Naive thymus-derived CD4-positive, alpha-beta T cell (primary cell): ENCODE measurements at regions not wholly inside any gene's neighbourhood (a gene's known extent, or its start where the extent isn't known, plus 50 kb on each side); places are given as distances from the start of the nearest gene placed in this dataset.
A peak's percentile ranks its signal among the peaks of the same experiment; 100 is the strongest.

Experiments
- ATAC-seq: fragments of 150-1000 bp; cut with Tn5 transposase; 2 replicates; pipeline ENCODE4 v1.10.0; 2021; ENCODE audit warnings: mild to moderate bottlenecking, moderate library complexity
- CTCF ChIA-PET: fragments of 350-600 bp; sonication (Branson Sonifier 250); formaldehyde crosslinking; loops from one replicate; lab custom pipeline; 2021; ENCODE audit warnings: antibody characterized with exemption; lab: Charles Lee
- POLR2A ChIA-PET: fragments of 350-600 bp; sonication (Branson Sonifier 250); formaldehyde crosslinking; loops from one replicate; lab custom pipeline; 2021; ENCODE audit warnings: antibody characterized with exemption, inconsistent platforms; lab: Charles Lee
- DNase-seq, 9 donors: peaks; one replicate each; pipeline versions ENCODE4 v3.0.0 to v3.0.0-alpha.2; 2020 to 2022; ENCODE audit warnings: mixed read lengths in 1 of 9
- H3K27ac ChIP-seq: one replicate; pipeline ENCODE4 v1.7.0; 2013; ENCODE audit warnings: mild to moderate bottlenecking, low read depth, low read length, moderate library complexity
- H3K27me3 ChIP-seq, 2 donors: one replicate each; pipeline ENCODE4 v1.7.0; 2013; ENCODE audit warnings: low read length in 2 of 2, mild to moderate bottlenecking in 2 of 2, moderate library complexity in 2 of 2; ENCODE audit not compliant: control insufficient read depth in 2 of 2, insufficient read depth in 2 of 2
- H3K36me3 ChIP-seq, 3 experiments: 1 replicate in 2 of 3; 2 replicates in 1 of 3; pipeline ENCODE4 v1.7.0; 2013; ENCODE audit warnings: low read length in 3 of 3, mild to moderate bottlenecking in 3 of 3, moderate library complexity in 1 of 3; ENCODE audit not compliant: insufficient read depth in 3 of 3, control insufficient read depth in 2 of 3
- H3K4me1 ChIP-seq, 2 donors: one replicate each; pipeline ENCODE4 v1.7.0; 2013; ENCODE audit warnings: low read length in 2 of 2, mild to moderate bottlenecking in 2 of 2, moderate library complexity in 1 of 2; ENCODE audit not compliant: control insufficient read depth in 2 of 2, insufficient read depth in 2 of 2
- H3K4me3 ChIP-seq: 2 replicates; pipeline ENCODE4 v1.7.0; 2013; ENCODE audit warnings: mild to moderate bottlenecking, low read length
- H3K9me3 ChIP-seq, 3 experiments: 1 replicate in 2 of 3; 2 replicates in 1 of 3; pipeline ENCODE4 v1.7.0; 2013; ENCODE audit warnings: low read length in 3 of 3; ENCODE audit not compliant: control insufficient read depth in 2 of 3
- H3K27ac Mint-ChIP-seq, 9 donors: one replicate each; pipeline ENCODE4 v1.8.0; 2020 to 2022; ENCODE audit warnings: mixed read lengths in 9 of 9, mild to moderate bottlenecking in 8 of 9, moderate library complexity in 5 of 9, inconsistent platforms in 2 of 9
- H3K27me3 Mint-ChIP-seq, 5 donors: one replicate each; pipeline ENCODE4 v1.8.0; 2021 to 2022; ENCODE audit warnings: mixed read lengths in 5 of 5, mild to moderate bottlenecking in 1 of 5
- H3K36me3 Mint-ChIP-seq, 5 donors: one replicate each; pipeline ENCODE4 v1.8.0; 2020 to 2022; ENCODE audit warnings: mixed read lengths in 5 of 5, mild to moderate bottlenecking in 3 of 5, inconsistent platforms in 1 of 5
- H3K4me1 Mint-ChIP-seq, 7 donors: one replicate each; pipeline ENCODE4 v1.8.0; 2020 to 2022; ENCODE audit warnings: mixed read lengths in 7 of 7, mild to moderate bottlenecking in 3 of 7, inconsistent platforms in 1 of 7
- H3K4me3 Mint-ChIP-seq, 10 donors: one replicate each; pipeline ENCODE4 v1.8.0; 2020 to 2022; ENCODE audit warnings: mild to moderate bottlenecking in 10 of 10, mixed read lengths in 10 of 10, moderate library complexity in 6 of 10, inconsistent platforms in 2 of 10
- H3K9me3 Mint-ChIP-seq, 11 donors: one replicate each; pipeline ENCODE4 v1.8.0; 2020 to 2022; ENCODE audit warnings: mixed read lengths in 11 of 11, mild to moderate bottlenecking in 4 of 11, inconsistent platforms in 1 of 11, moderate library complexity in 1 of 11
- intact Hi-C, 2 donors: fragments of 100-400 bp; cut with micrococcal nuclease; formaldehyde crosslinking; loops; one replicate each; pipeline ENCODE4 v1.15.1; 2023

DNA sequence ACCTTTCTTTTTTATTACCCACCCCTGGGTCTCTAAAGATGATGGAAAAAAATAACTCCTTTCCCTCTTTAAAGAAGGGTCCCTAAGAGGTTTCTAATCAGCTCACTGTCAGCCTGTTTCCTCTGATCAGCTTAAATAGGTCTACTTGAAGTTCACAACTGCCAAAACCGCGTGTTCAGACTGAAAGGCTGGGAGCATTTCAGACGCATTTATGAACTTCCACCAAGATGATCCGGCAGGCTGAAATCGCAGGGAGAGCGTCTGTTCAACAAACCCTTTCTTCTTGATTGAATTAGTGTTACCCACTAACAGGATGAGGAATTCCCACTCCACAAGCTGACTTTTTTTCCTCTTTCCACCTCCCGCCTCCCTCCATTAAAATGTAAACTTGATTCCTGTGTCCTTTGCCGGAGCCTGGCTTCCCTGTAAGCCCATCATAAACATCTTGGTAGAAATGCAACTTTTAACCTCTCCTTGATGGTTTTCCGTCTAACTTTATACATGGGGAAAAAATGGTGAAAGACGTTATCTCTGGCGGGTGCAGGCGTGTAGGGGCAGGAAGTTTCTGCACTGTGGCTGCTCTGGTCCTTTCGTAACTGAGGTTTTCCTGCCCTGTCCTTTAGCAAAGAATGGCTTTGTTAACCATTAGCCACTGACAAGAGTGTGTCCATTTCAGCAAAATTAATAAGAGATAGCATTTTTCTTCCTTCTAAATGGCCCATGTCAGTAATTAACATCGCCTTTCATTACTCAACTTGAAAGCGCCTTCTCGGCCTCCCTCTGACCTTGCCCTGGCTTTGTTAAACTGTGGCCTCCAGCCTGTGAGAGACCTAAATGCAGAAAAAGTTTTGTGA, 130.7 kb downstream of the BAMBI start:
- no peaks in the 10 kb centered on the region for H3K4me1 ChIP-seq
- intact Hi-C loops: no loop called here
- ChIA-PET POLR2A (no interaction called here), CTCF (no interaction called here)
- no peaks in the 10 kb centered on the region for H3K36me3 ChIP-seq
- Mint-ChIP-seq H3K9me3 (peaks cover 0 to 5% (median 0%) of the 10 kb centered on the region in 11 donors), H3K27ac (no peak overlapping the region), H3K4me1 (peaks cover 0 to 6% (median 0%) of the 10 kb centered on the region in 7 donors), H3K27me3 (peaks cover 20 to 44% (median 40%) of the 10 kb centered on the region in 5 donors), H3K36me3 (no peaks in the 10 kb centered on the region), H3K4me3 (no peak overlapping the region)
- no peak overlapping the region for H3K27ac ChIP-seq
- ATAC-seq (peak; percentile 37), DNase-seq (no peak)
- no peak overlapping the region for H3K4me3 ChIP-seq
- no peaks in the 10 kb centered on the region for H3K27me3 ChIP-seq
- no peaks in the 10 kb centered on the region for H3K9me3 ChIP-seq

DNA sequence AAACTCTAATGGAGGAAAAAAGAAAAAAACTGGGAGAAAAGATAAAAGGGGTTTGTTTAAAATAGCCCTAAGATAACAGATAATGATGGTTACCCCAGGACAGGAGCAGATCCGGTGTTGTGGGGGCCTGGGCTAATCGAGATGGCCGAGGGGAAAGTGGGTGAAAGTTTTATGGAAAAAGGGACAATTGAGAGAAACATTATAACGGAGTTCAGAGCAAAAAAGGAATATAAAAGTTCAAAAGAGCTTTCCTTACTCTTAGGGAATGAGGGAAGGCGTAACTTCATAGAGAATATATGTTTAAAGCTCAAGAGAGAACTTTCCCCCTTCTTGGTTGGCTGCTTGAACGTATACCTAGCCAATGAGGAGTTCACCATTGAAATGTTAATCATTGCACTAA, 131.4 kb downstream of the BAMBI start:
- Mint-ChIP-seq H3K9me3 (peaks cover 0 to 7% (median 0%) of the 10 kb centered on the region in 11 donors), H3K4me3 (no peak overlapping the region), H3K27ac (no peak overlapping the region), H3K27me3 (peaks cover 20 to 45% (median 41%) of the 10 kb centered on the region in 5 donors), H3K36me3 (no peaks in the 10 kb centered on the region), H3K4me1 (peaks cover 0 to 6% (median 0%) of the 10 kb centered on the region in 7 donors)
- no peak for DNase-seq
- no peaks in the 10 kb centered on the region for H3K9me3 ChIP-seq
- no peaks in the 10 kb centered on the region for H3K36me3 ChIP-seq
- no peaks in the 10 kb centered on the region for H3K4me1 ChIP-seq
- ChIA-PET CTCF (no interaction called here), POLR2A (no interaction called here)
- H3K4me3 ChIP-seq: no peak overlapping the region
- H3K27me3 ChIP-seq: no peaks in the 10 kb centered on the region
- intact Hi-C loops: no loop called here
- H3K27ac ChIP-seq: no peak overlapping the region
- no peak for ATAC-seq

DNA sequence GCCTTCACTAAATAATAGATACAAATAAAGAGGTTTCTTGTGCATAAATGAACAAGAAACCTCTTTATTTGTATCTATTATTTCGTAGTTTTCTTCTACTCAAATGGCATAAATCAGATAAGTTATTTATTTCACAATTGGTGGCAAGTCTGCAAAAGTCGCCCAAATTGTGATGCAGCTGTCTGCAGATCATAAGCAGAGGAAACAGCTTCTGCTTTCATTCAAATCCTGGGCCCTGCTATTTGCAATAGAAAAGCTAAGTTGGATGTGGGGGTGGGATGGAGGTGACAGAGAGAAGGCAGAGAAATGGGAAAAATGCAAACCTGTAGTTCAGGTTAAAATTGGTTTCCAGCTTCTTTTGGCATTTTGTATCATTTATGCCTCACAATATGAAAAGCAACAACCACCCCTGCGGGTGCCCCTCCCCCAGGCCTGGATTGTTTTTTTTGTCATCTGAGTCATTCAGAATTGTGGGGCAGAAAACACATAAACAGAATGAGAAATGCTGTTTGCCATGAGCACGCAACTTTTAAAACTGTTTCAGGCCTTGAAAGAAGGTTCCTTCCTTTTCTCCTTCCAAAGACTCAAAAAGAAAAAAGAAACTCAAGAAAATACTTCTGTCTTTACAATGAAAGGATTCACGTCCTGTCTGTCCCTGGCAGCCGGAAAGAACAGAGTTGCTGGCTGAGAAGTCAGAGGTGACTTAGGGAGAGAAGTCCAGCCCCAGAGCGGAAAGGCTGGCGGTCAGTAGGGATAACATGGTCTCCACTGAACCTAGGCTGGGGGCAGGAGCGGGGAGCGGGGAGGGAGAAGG, 132.9 kb downstream of the BAMBI start:
- H3K9me3 ChIP-seq: no peaks in the 10 kb centered on the region
- Mint-ChIP-seq H3K4me1 (peaks cover 0 to 6% (median 0%) of the 10 kb centered on the region in 7 donors), H3K9me3 (peaks cover 0 to 7% (median 2%) of the 10 kb centered on the region in 11 donors), H3K27ac (no peak overlapping the region), H3K36me3 (no peaks in the 10 kb centered on the region), H3K4me3 (no peak overlapping the region), H3K27me3 (peaks cover 20 to 45% (median 41%) of the 10 kb centered on the region in 5 donors)
- H3K4me3 ChIP-seq: no peak overlapping the region
- H3K27ac ChIP-seq: no peak overlapping the region
- CTCF ChIA-PET: no interaction called here
- H3K27me3 ChIP-seq: no peaks in the 10 kb centered on the region
- H3K4me1 ChIP-seq: no peaks in the 10 kb centered on the region
- ATAC-seq (no peak), DNase-seq (no peak)
- intact Hi-C loops: no loop called here
- H3K36me3 ChIP-seq: no peaks in the 10 kb centered on the region
- POLR2A ChIA-PET: no interaction called here

DNA sequence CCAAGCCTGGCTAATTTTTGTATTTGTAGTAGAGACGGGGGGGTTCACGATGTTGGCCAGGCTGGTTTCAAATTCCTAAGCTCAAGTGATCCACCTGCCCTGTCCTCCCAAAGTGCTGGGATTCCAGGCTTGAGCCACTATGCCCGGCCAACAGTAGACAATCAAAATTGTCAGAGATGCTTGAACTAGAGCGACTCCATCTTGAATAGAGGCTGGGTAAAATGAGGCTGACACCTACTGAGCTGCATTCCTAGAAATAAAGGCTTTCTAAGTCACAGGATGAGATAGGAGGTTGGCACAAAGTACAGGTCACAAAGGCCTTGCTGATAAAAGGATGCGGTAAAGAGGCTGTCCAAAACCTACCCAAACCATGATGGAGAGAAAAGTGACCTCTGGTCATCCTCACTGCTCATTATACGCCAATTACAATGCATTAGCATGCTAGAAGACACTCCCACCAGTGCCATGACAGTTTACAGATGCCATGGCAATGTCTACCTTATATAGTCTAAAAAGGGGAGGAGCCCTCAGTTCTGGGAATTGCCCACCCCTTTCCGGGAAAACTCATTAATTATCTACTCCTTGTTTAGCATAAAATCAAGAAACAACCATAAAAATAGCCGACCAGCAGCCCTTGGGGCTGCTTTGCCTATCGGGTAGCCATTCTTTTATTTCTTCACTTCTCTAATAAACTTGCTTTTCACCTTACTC, 134.5 kb downstream of the BAMBI start:
- Histone ChIP-seq H3K27me3 (no peaks in the 10 kb centered on the region), H3K4me3 (no peak overlapping the region), H3K27ac (no peak overlapping the region), H3K36me3 (no peaks in the 10 kb centered on the region), H3K4me1 (no peaks in the 10 kb centered on the region), H3K9me3 (no peaks in the 10 kb centered on the region)
- intact Hi-C loops: no loop called here
- no peak overlapping the region for H3K27ac Mint-ChIP-seq
- ChIA-PET CTCF (no interaction called here), POLR2A (no interaction called here)
- H3K36me3 Mint-ChIP-seq: no peaks in the 10 kb centered on the region
- no peak for DNase-seq
- H3K9me3 Mint-ChIP-seq: peaks cover 0 to 7% (median 2%) of the 10 kb centered on the region in 11 donors
- no peak overlapping the region for H3K4me3 Mint-ChIP-seq
- peaks cover 0 to 6% (median 0%) of the 10 kb centered on the region in 7 donors for H3K4me1 Mint-ChIP-seq
- no peak for ATAC-seq
- H3K27me3 Mint-ChIP-seq: peaks cover 16 to 36% (median 28%) of the 10 kb centered on the region in 5 donors

DNA sequence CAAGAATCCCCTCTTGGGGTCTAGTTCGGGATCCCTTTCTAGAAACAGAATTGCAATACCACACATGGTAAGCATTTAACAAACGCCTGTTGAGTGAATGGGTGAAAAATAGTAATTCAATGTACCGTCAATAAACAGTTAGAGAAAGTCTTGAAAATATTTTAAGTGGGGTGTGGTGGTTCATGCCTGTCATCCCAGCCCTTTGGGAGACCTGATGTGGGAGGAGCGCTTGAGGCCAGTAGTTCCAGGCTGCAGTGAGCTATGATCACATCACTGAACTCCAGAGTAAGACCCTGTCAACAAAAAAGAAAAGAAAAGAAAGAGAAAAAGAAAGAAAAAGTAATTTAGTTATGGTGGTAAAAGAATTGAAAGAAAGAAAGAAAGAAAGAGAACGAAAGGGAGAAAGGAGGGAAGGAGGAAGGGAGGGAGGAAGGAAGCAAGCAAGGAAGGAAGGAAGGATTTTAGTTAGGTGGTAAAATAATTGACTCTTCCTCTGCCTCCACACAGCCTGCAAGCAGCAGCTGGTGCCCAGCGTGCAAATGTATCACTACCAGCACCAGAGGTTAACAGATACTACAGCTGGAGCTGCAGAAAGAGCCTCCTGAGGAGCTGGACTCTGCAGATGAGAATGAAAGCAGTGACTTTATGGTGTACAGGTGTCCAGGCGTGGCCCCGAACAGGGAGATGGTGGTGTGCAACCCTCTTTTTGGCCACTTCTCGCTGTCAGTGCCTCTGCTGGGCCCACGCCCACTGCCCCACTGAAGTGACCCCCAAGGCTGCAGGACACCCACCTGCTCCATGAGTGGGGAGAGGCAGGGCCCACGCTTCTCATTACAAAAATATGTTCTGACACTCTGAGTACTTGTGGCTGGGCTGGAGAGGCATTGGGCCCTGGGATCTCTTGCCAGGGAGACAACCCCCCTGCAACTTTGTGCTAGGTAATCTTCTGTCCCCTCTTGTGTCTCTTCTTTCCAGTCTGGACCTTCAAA, 135.4 kb downstream of the BAMBI start:
- intact Hi-C loops: no loop called here
- POLR2A ChIA-PET: no interaction called here
- H3K4me1 Mint-ChIP-seq: peaks cover 0 to 5% (median 0%) of the 10 kb centered on the region in 7 donors
- ATAC-seq (no peak), DNase-seq (no peak)
- CTCF ChIA-PET: no interaction called here
- H3K27me3 ChIP-seq: no peaks in the 10 kb centered on the region
- no peak overlapping the region for H3K27ac Mint-ChIP-seq
- H3K4me3 ChIP-seq: no peak overlapping the region
- no peaks in the 10 kb centered on the region for H3K36me3 Mint-ChIP-seq
- H3K9me3 ChIP-seq: no peaks in the 10 kb centered on the region
- no peak overlapping the region for H3K4me3 Mint-ChIP-seq
- no peak overlapping the region for H3K27ac ChIP-seq
- no peaks in the 10 kb centered on the region for H3K36me3 ChIP-seq
- H3K9me3 Mint-ChIP-seq: peaks cover 0 to 7% (median 2%) of the 10 kb centered on the region in 11 donors
- no peaks in the 10 kb centered on the region for H3K4me1 ChIP-seq
- peaks cover 9 to 33% (median 20%) of the 10 kb centered on the region in 5 donors for H3K27me3 Mint-ChIP-seq

DNA sequence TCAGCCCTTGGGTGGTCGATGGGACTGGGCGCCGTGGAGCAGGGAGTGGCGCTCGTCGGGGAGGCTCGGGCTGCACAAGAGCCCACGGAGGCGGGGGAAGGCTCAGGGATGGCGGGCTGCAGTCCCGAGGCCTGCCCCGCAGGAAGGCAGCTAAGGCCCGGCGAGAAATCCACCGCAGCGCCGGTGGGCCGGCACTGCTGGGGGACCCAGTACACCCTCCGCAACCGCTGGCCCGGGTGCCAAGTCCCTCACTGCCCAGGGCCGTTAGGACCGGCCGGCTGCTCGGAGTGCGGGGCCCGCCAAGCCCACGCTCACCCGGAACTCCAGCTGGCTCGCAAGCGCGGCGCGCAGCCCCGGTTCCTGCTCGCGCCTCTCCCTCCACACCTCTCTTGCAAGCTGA, 138.4 kb downstream of the BAMBI start:
- no peak overlapping the region for H3K27ac Mint-ChIP-seq
- no peak overlapping the region for H3K4me3 Mint-ChIP-seq
- Histone ChIP-seq H3K9me3 (no peaks in the 10 kb centered on the region), H3K4me3 (no peak overlapping the region), H3K36me3 (no peaks in the 10 kb centered on the region), H3K27ac (no peak overlapping the region), H3K27me3 (no peaks in the 10 kb centered on the region), H3K4me1 (no peaks in the 10 kb centered on the region)
- H3K9me3 Mint-ChIP-seq: peaks cover 0 to 7% (median 2%) of the 10 kb centered on the region in 11 donors
- CTCF ChIA-PET: no interaction called here
- POLR2A ChIA-PET: no interaction called here
- intact Hi-C loops: no loop called here
- DNase-seq: no peak
- peaks cover 0 to 3% (median 0%) of the 10 kb centered on the region in 5 donors for H3K36me3 Mint-ChIP-seq
- H3K27me3 Mint-ChIP-seq: peaks cover 0 to 30% (median 14%) of the 10 kb centered on the region in 5 donors
- ATAC-seq: no peak
- H3K4me1 Mint-ChIP-seq: no peaks in the 10 kb centered on the region
